AG04450 (cell line): ENCODE measurements at regions not wholly inside any gene's neighbourhood (a gene's known extent, or its start where the extent isn't known, plus 50 kb on each side); places are given as distances from the start of the nearest gene placed in this dataset.

Experiments used
- CTCF ChIA-PET: fragments of 300-600, 350-600 bp; formaldehyde crosslinking; extraction: SDS; loops from one replicate; lab custom pipeline; 2022; ENCODE audit warnings: antibody characterized with exemption, inconsistent platforms; lab: Charles Lee
- POLR2A ChIA-PET: fragments of 350-600 bp; formaldehyde crosslinking; extraction: SDS; loops from one replicate; lab custom pipeline; 2021; ENCODE audit warnings: antibody characterized with exemption, inconsistent platforms; lab: Yijun Ruan, JAX
- DNase-seq: peaks from one replicate; pipeline ENCODE4 v3.0.0-alpha.2; 2011; ENCODE audit warnings: low read depth, low spot score
- H3K27ac ChIP-seq: one replicate; pipeline ENCODE4 v1.5.1; 2012; ENCODE audit warnings: low read depth, low read length, control low read depth
- H3K27me3 ChIP-seq: one replicate; pipeline ENCODE4 v1.6.0; 2012; ENCODE audit warnings: low read length; ENCODE audit not compliant: control insufficient read depth, insufficient read depth
- H3K4me3 ChIP-seq: 2 replicates; pipeline ENCODE4 v1.5.1; 2011; ENCODE audit warnings: mild to moderate bottlenecking, low read depth, low read length, control low read depth
- H3K9me3 ChIP-seq: 2 replicates; pipeline ENCODE4 v1.5.1; 2012; ENCODE audit warnings: low read length; ENCODE audit not compliant: control insufficient read depth, insufficient read depth
- TF ChIP-seq, protein P1 (sequence below): IDR thresholded peaks from 2 replicates; pipeline ENCODE4 v1.5.1; 2011; ENCODE audit warnings: low read depth, low read length, control low read depth, inconsistent platforms

- no peaks in the 10 kb centered on the region for H3K9me3 ChIP-seq
- H3K27me3 ChIP-seq: no peaks in the 10 kb centered on the region
- DNase-seq: no peak
- POLR2A ChIA-PET: no interaction called here
- no peak overlapping the region for H3K27ac ChIP-seq
- CTCF ChIA-PET: no interaction called here
- no peak overlapping the region for H3K4me3 ChIP-seq
- TF ChIP-seq, protein P1, sequence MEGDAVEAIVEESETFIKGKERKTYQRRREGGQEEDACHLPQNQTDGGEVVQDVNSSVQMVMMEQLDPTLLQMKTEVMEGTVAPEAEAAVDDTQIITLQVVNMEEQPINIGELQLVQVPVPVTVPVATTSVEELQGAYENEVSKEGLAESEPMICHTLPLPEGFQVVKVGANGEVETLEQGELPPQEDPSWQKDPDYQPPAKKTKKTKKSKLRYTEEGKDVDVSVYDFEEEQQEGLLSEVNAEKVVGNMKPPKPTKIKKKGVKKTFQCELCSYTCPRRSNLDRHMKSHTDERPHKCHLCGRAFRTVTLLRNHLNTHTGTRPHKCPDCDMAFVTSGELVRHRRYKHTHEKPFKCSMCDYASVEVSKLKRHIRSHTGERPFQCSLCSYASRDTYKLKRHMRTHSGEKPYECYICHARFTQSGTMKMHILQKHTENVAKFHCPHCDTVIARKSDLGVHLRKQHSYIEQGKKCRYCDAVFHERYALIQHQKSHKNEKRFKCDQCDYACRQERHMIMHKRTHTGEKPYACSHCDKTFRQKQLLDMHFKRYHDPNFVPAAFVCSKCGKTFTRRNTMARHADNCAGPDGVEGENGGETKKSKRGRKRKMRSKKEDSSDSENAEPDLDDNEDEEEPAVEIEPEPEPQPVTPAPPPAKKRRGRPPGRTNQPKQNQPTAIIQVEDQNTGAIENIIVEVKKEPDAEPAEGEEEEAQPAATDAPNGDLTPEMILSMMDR: no peak
Measured at GRCh38 chr5:82799361-82800077, 277.7 kb downstream of the TMEM167A start.

DNA sequence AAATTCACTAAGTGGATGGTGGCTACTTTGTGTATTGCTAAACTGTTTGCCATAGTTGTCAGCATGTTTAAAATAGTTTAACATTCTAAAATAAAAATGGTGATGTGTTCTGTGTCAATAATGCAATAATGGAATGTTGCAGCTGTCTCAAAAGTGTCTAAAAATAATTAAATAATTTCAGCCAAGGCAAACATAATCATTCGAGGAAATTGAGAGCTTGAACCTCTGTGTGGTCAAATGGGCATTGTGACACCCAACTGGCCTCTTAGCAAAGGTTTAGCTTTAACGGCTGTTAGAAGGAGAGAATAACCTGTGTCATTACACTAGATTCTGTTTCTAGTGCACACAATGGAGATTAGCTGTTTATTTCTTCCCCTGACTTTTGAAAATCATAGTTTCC is 278.5 kb downstream of the TMEM167A start:
- ChIA-PET CTCF (no interaction called here), POLR2A (no interaction called here)
- H3K27ac ChIP-seq: no peak overlapping the region
- H3K4me3 ChIP-seq: no peak overlapping the region
- H3K9me3 ChIP-seq: no peaks in the 10 kb centered on the region
- DNase-seq: no peak
- H3K27me3 ChIP-seq: no peaks in the 10 kb centered on the region
- TF ChIP-seq, protein P1: no peak

GRCh38 chr5:82796643-82797416 is 280.4 kb downstream of the TMEM167A start:
- no peaks in the 10 kb centered on the region for H3K9me3 ChIP-seq
- no peaks in the 10 kb centered on the region for H3K27me3 ChIP-seq
- POLR2A ChIA-PET: no interaction called here
- TF ChIP-seq, protein P1: no peak
- no peak overlapping the region for H3K27ac ChIP-seq
- H3K4me3 ChIP-seq: no peak overlapping the region
- CTCF ChIA-PET: no interaction called here
- no peak for DNase-seq

GRCh38 chr5:82794876-82795275 is 282.3 kb downstream of the TMEM167A start:
- Histone ChIP-seq H3K27me3 (no peaks in the 10 kb centered on the region), H3K27ac (no peak overlapping the region), H3K4me3 (no peak overlapping the region), H3K9me3 (no peaks in the 10 kb centered on the region)
- no peak for DNase-seq
- POLR2A ChIA-PET: no interaction called here
- CTCF ChIA-PET: interaction anchor here (3.1 kb wide), 1 partner anchor 444 kb away, joined by 17 read pairs; no protein-coding TSS in a partner anchor
- TF ChIP-seq, protein P1: no peak
